ACC112 (cell line): ENCODE measurements at regions not wholly inside any gene's neighbourhood (a gene's known extent, or its start where the extent isn't known, plus 50 kb on each side); places are given as distances from the start of the nearest gene placed in this dataset.

Experiments
- H2AFZ ChIP-seq: fragments of 200-600 bp; sonication (generic); one replicate; pipeline ENCODE4 v1.6.0; 2017; ENCODE audit warnings: antibody characterized with exemption, low read length; ENCODE audit not compliant: unreplicated experiment
- H3K27ac ChIP-seq: fragments of 200-600 bp; sonication (generic); 2 replicates; pipeline ENCODE4 v1.5.1; 2014; ENCODE audit warnings: low read depth, mild to moderate bottlenecking, antibody characterized with exemption, low read length, moderate library complexity
- H3K27me3 ChIP-seq: fragments of 200-600 bp; sonication (generic); 2 replicates; pipeline ENCODE4 v1.6.1; 2014; ENCODE audit warnings: mild to moderate bottlenecking, antibody characterized with exemption, low read length, moderate library complexity, mixed read lengths; ENCODE audit not compliant: insufficient read depth
- H3K36me3 ChIP-seq: fragments of 200-600 bp; sonication (generic); 2 replicates; pipeline ENCODE4 v1.6.1; 2016; ENCODE audit warnings: mild to moderate bottlenecking, antibody characterized with exemption, low read length, moderate library complexity, mixed read lengths; ENCODE audit not compliant: insufficient read depth
- H3K4me1 ChIP-seq: fragments of 200-600 bp; sonication (generic); one replicate; pipeline ENCODE4 v1.6.1; 2016; ENCODE audit warnings: low read length, mixed read lengths; ENCODE audit not compliant: insufficient read depth, unreplicated experiment, control insufficient read depth
- H3K4me3 ChIP-seq: fragments of 200-600 bp; sonication (generic); 2 replicates; pipeline ENCODE4 v1.5.1; 2014; ENCODE audit warnings: mild to moderate bottlenecking, low read depth, low read length
- H3K79me2 ChIP-seq: fragments of 200-600 bp; sonication (generic); one replicate; pipeline ENCODE4 v1.6.0; 2016; ENCODE audit warnings: low read length; ENCODE audit not compliant: control insufficient read depth, unreplicated experiment, insufficient read depth

GRCh38 chr20:58162986-58163385 is 65.5 kb downstream of the ANKRD60 start:
- H3K27me3 ChIP-seq = no peaks in the 10 kb centered on the region
- no peaks in the 10 kb centered on the region for H3K36me3 ChIP-seq
- no peak overlapping the region for H3K4me3 ChIP-seq
- H3K27ac ChIP-seq = no peak overlapping the region
- H3K4me1 ChIP-seq = peaks cover 20% of the 10 kb centered on the region
- H3K79me2 ChIP-seq = no peaks in the 10 kb centered on the region
- H2AFZ ChIP-seq = no peak overlapping the region

DNA sequence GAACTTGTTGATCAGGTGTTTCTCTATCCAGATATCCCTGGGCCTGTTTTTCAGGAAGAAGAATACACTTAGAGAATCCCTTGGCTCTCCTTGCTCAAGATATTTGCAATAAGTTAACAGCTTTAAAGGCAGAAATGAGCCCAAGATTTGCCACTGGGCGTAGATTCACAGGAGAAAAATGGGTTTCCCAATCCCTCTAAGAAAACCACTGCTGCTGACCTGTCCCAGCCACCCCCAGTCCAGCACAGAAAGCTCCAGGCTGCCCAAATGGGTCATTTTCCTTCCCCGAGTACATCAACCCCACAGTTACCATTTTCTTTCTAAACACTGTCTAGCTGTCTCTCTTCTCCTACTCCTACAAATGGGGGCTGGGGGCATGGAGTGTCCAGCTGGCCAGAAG is 67.3 kb downstream of the ANKRD60 start:
- H3K27ac ChIP-seq = peak overlapping the region; percentile 88
- no peaks in the 10 kb centered on the region for H3K36me3 ChIP-seq
- peaks cover 20% of the 10 kb centered on the region for H3K4me1 ChIP-seq
- H3K4me3 ChIP-seq = no peak overlapping the region
- H3K79me2 ChIP-seq = no peaks in the 10 kb centered on the region
- H2AFZ ChIP-seq = no peak overlapping the region
- H3K27me3 ChIP-seq = no peaks in the 10 kb centered on the region

DNA sequence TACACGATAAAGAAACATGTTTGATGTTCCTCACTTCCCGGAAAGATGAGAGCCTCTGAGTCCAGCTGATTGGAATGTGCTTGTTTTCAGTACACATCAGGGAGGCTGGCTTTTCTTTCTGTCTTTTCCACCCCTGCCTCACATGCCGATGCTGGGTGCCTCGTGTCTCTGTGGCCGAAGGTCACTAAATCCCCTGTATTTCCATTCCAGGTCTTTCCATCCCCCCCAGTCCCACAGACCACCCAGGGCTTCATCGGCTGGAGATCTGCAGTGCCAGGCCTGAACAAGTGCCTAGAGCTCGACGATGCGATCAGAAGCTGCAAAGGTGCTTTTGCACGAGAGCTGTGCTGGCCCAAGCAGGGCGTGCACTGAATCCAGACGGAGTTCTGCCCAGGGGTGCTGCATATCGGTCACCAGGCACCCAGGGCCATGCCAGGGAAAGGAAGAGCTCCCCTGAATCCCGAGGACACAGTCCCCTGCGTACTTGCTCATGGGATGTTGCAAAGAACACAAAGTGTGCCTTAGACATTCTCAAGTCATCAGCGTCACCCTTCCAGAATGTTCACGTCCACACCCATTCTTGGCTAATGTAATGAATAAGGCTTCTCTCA is 67.9 kb downstream of the ANKRD60 start:
- Histone ChIP-seq H3K79me2 (no peaks in the 10 kb centered on the region), H3K4me1 (peaks cover 20% of the 10 kb centered on the region)

GRCh38 chr20:58155148-58155925 is 73.1 kb downstream of the ANKRD60 start:
- no peaks in the 10 kb centered on the region for H3K36me3 ChIP-seq
- H3K4me3 ChIP-seq = no peak overlapping the region
- no peaks in the 10 kb centered on the region for H3K79me2 ChIP-seq
- no peak overlapping the region for H3K27ac ChIP-seq
- no peak overlapping the region for H2AFZ ChIP-seq
- H3K4me1 ChIP-seq = peaks cover 8% of the 10 kb centered on the region
- peaks cover 5% of the 10 kb centered on the region; the same call in 1 of the 2 replicates for H3K27me3 ChIP-seq

More for the DNA sequence above, 67.9 kb downstream of the ANKRD60 start:
- Histone ChIP-seq H3K36me3 (no peaks in the 10 kb centered on the region), H3K4me3 (peak overlapping the region; percentile 48; the same call in 1 of the 2 replicates), H3K27ac (peak overlapping the region; percentile 88), H3K27me3 (no peaks in the 10 kb centered on the region; the same call in 1 of the 2 replicates), H2AFZ (peak overlapping the region; percentile 36)

GRCh38 chr20:58154113-58154512 is 74.3 kb downstream of the ANKRD60 start:
- H3K36me3 ChIP-seq = no peaks in the 10 kb centered on the region
- no peak overlapping the region for H3K4me3 ChIP-seq
- H3K27ac ChIP-seq = no peak overlapping the region
- H2AFZ ChIP-seq = no peak overlapping the region
- peaks cover 5% of the 10 kb centered on the region; the same call in 1 of the 2 replicates for H3K27me3 ChIP-seq
- H3K79me2 ChIP-seq = no peaks in the 10 kb centered on the region
- H3K4me1 ChIP-seq = no peaks in the 10 kb centered on the region

- Histone ChIP-seq H3K4me3 (no peak overlapping the region), H3K36me3 (no peaks in the 10 kb centered on the region), H3K79me2 (no peaks in the 10 kb centered on the region), H3K4me1 (no peaks in the 10 kb centered on the region), H3K27me3 (peaks cover 7% of the 10 kb centered on the region), H3K27ac (no peak overlapping the region), H2AFZ (no peak overlapping the region)
These were observed 75.3 kb downstream of the ANKRD60 start for GRCh38 chr20:58153121-58153520.

DNA sequence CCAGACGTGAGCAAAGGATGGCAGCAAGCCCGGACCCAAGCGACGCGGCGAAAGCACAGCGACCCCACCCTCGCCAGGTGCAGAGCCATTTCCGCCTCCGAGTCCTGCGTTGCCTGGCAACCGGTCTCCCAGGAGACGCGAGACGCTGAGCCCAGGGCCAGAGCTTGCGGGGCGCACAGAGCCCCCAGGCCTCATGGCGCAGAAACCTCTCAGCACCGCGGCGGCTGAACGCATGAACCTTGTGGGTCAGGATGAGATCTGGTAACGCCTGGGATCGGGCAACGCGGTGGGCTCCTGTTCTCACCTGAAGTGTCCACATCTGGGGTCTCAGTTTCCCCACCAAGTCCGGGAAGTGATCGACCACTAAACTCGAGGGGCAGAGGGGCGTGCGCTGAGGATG is 77.7 kb downstream of the ANKRD60 start:
- H3K4me3 ChIP-seq = no peak overlapping the region
- H2AFZ ChIP-seq = no peak overlapping the region
- no peaks in the 10 kb centered on the region for H3K36me3 ChIP-seq
- H3K79me2 ChIP-seq = no peaks in the 10 kb centered on the region
- peaks cover 12% of the 10 kb centered on the region for H3K27me3 ChIP-seq
- H3K4me1 ChIP-seq = no peaks in the 10 kb centered on the region
- no peak overlapping the region for H3K27ac ChIP-seq

- Histone ChIP-seq H3K79me2 (no peaks in the 10 kb centered on the region), H3K36me3 (no peaks in the 10 kb centered on the region), H3K4me1 (no peaks in the 10 kb centered on the region), H3K27me3 (peaks cover 17% of the 10 kb centered on the region), H2AFZ (no peak overlapping the region), H3K4me3 (no peak overlapping the region), H3K27ac (no peak overlapping the region)
These were observed 78.9 kb downstream of the ANKRD60 start for GRCh38 chr20:58149437-58150091.

GRCh38 chr20:58148891-58149290 is 79.6 kb downstream of the ANKRD60 start:
- H3K27ac ChIP-seq = no peak overlapping the region
- no peaks in the 10 kb centered on the region for H3K36me3 ChIP-seq
- H3K27me3 ChIP-seq = peaks cover 16% of the 10 kb centered on the region
- H3K4me3 ChIP-seq = no peak overlapping the region
- H2AFZ ChIP-seq = no peak overlapping the region
- no peaks in the 10 kb centered on the region for H3K79me2 ChIP-seq
- H3K4me1 ChIP-seq = no peaks in the 10 kb centered on the region

DNA sequence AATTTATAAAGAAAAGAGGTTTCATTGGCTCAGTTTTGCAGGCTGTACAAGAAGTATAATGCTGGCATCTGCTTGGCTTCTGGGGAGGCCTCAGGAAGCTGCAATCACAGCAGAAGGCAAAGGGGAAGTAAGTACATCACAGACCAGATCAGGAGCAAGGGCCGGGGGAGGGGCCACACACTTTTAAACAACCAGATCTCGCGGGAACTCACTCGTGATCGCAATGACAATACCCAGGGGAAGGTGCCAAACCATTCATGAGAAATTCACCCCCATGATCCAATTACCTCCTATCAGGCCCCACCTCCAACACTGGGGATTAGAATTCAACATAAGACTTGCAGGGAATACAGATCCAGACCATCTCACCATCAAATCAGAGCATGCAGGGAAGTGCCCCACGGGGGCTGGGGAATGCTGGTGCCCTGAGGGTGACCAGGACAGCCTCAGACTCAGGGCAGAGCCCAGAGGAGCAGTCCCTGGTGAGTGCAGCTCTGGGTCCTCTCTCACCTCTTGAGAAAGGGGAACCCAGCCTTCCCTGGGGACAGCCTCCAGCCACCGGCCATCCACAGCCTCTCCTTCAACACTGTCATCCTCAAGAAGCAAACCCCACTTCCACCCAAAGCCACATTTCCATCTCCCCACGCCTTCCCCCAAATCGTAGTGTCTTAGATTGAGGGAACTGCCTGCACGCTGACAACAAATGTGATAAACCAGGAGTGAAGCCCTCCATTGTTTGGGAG is 80.7 kb downstream of the ANKRD60 start:
- no peak overlapping the region for H3K27ac ChIP-seq
- peaks cover 15% of the 10 kb centered on the region for H3K27me3 ChIP-seq

More for the DNA sequence above, 80.7 kb downstream of the ANKRD60 start:
- Histone ChIP-seq H3K79me2 (no peaks in the 10 kb centered on the region), H3K4me3 (no peak overlapping the region), H2AFZ (no peak overlapping the region), H3K4me1 (no peaks in the 10 kb centered on the region), H3K36me3 (no peaks in the 10 kb centered on the region)
